Upper lobe of left lung (tissue), 6 donors: ENCODE measurements at regions not wholly inside any gene's neighbourhood (a gene's known extent, or its start where the extent isn't known, plus 50 kb on each side); places are given as distances from the start of the nearest gene placed in this dataset.

Experiments used
- ATAC-seq, 2 donors: fragments of 200-7000 bp; cut with Tn5 transposase; one replicate each; pipeline ENCODE4 v1.9.1; 2022; ENCODE audit warnings: mild to moderate bottlenecking in 2 of 2, moderate library complexity in 2 of 2; ENCODE audit not compliant: low FRiP score in 2 of 2
- DNase-seq, 2 donors: peaks; one replicate each; pipeline ENCODE4 v3.0.0-alpha.2; 2019 to 2020
- H3K27ac ChIP-seq, 4 donors: fragments of 200-600 bp; sonication (generic); one replicate each; pipeline ENCODE4 v1.5.1; 2016 to 2019
- H3K27me3 ChIP-seq, 4 donors: fragments of 200-600 bp; sonication (generic); one replicate each; pipeline ENCODE4 v1.5.1; 2017 to 2019
- H3K36me3 ChIP-seq, 4 donors: fragments of 200-600 bp; sonication (generic); one replicate each; pipeline ENCODE4 v1.5.1; 2016 to 2019
- H3K4me1 ChIP-seq, 4 donors: fragments of 200-600 bp; sonication (generic); one replicate each; pipeline ENCODE4 v1.5.1; 2018 to 2019
- H3K4me3 ChIP-seq, 4 donors: fragments of 200-600 bp; sonication (generic); one replicate each; pipeline ENCODE4 v1.5.1; 2017 to 2019; ENCODE audit warnings: mild to moderate bottlenecking in 2 of 4, moderate library complexity in 1 of 4
- H3K9me3 ChIP-seq, 4 donors: fragments of 200-600 bp; sonication (generic); one replicate each; pipeline ENCODE4 v1.5.1; 2018 to 2019
- EP300 ChIP-seq, 4 donors: sonication (generic); formaldehyde crosslinking; IDR thresholded peaks; one replicate each; pipeline ENCODE4 v1.5.1; 2017; ENCODE audit warnings: antibody characterized with exemption in 4 of 4, control low read depth in 2 of 4
- POLR2A ChIP-seq, 4 donors: fragments of 450-650 bp; IDR thresholded peaks; one replicate each; pipeline ENCODE4 v1.5.1; 2016 to 2017; ENCODE audit warnings: antibody characterized with exemption in 4 of 4, mild to moderate bottlenecking in 2 of 4
- POLR2AphosphoS5 ChIP-seq, 2 donors: sonication (generic); formaldehyde crosslinking; IDR thresholded peaks; one replicate each; pipeline ENCODE4 v1.5.1; 2017; ENCODE audit warnings: antibody characterized with exemption in 2 of 2
- WGBS, 2 donors: methylation state at CpG; one replicate each; pipeline ENCODE4 v1.1.5; 2017 to 2018; 5-methylcytosine and 5-hydroxymethylcytosine counted together
- TF ChIP-seq, protein P1 (sequence below), 6 experiments: fragments of 450-650 bp in 4 of 6; fragments of 200-600 bp in 2 of 6; sonication (generic) in 2 of 6; IDR thresholded peaks; one replicate each; pipeline ENCODE4 v1.5.1; 2016 to 2019; ENCODE audit warnings: antibody characterized with exemption in 6 of 6
- donor health status: DM: no; HTN: no; CAD: no; lungs with moderate emphysema.
- donor health status: DM: no; HTN: yes; CAD: no; lungs with severe emphysema.

DNA sequence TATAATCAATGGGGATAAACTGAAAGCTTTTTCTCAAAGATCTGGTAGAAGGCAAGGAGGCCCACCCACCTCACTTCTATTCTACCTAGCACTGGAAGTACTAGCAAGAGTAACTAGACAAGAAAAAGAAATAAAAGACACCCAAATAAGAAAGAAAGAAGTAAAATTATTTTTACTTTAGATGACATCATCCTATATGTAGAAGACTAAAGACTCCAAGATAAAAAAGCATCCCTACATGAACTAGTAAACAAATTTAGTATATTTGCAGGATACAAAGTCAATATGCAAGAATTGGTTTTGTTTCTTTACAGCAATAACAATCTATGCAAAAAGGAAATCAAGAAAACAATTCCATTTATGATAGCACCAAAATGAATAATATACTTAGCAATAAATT, 201.5 kb upstream of the KIRREL3 start:
- Histone ChIP-seq H3K9me3 (peaks cover 0 to 11% (median 2%) of the 10 kb centered on the region in 4 donors), H3K36me3 (no peaks in the 10 kb centered on the region), H3K27ac (no peak overlapping the region), H3K27me3 (no peaks in the 10 kb centered on the region), H3K4me3 (no peak overlapping the region), H3K4me1 (no peaks in the 10 kb centered on the region)
- TF ChIP-seq POLR2AphosphoS5 (IDR thresholded peaks at IDR 0.05) (no peak), POLR2A (IDR thresholded peaks at IDR 0.05) (no peak), EP300 (IDR thresholded peaks at IDR 0.05) (no peak)
- TF ChIP-seq, protein P1, sequence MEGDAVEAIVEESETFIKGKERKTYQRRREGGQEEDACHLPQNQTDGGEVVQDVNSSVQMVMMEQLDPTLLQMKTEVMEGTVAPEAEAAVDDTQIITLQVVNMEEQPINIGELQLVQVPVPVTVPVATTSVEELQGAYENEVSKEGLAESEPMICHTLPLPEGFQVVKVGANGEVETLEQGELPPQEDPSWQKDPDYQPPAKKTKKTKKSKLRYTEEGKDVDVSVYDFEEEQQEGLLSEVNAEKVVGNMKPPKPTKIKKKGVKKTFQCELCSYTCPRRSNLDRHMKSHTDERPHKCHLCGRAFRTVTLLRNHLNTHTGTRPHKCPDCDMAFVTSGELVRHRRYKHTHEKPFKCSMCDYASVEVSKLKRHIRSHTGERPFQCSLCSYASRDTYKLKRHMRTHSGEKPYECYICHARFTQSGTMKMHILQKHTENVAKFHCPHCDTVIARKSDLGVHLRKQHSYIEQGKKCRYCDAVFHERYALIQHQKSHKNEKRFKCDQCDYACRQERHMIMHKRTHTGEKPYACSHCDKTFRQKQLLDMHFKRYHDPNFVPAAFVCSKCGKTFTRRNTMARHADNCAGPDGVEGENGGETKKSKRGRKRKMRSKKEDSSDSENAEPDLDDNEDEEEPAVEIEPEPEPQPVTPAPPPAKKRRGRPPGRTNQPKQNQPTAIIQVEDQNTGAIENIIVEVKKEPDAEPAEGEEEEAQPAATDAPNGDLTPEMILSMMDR (IDR thresholded peaks at IDR 0.05), result no peak
- ATAC-seq (no peak), DNase-seq (no peak)

GRCh38 chr11:127199306-127199801, 198.8 kb upstream of the KIRREL3 start:
- H3K4me1 ChIP-seq, result no peaks in the 10 kb centered on the region
- peaks cover 0 to 4% (median under 1%) of the 10 kb centered on the region in 4 donors for H3K9me3 ChIP-seq
- no peak for DNase-seq
- H3K36me3 ChIP-seq, result no peaks in the 10 kb centered on the region
- TF ChIP-seq POLR2AphosphoS5 (IDR thresholded peaks at IDR 0.05), result no peak
- no peak for TF ChIP-seq POLR2A (IDR thresholded peaks at IDR 0.05)
- TF ChIP-seq, protein P1 (IDR thresholded peaks at IDR 0.05), result no peak
- TF ChIP-seq EP300 (IDR thresholded peaks at IDR 0.05), result no peak
- H3K27me3 ChIP-seq, result no peaks in the 10 kb centered on the region
- H3K27ac ChIP-seq, result no peak overlapping the region
- no peak overlapping the region for H3K4me3 ChIP-seq
- WGBS, 2 donors, result 63 to 69% methylated on average over 3 of the region's 3 CpGs
- no peak for ATAC-seq

- H3K27ac ChIP-seq, result no peak overlapping the region
- no peaks in the 10 kb centered on the region for H3K9me3 ChIP-seq
- no peaks in the 10 kb centered on the region for H3K27me3 ChIP-seq
- 48 to 69% methylated on average over 7 to 8 of the region's 8 CpGs for WGBS, 2 donors
- no peak overlapping the region for H3K4me3 ChIP-seq
- no peaks in the 10 kb centered on the region for H3K4me1 ChIP-seq
- no peak for ATAC-seq
- no peaks in the 10 kb centered on the region for H3K36me3 ChIP-seq
- no peak for DNase-seq
- TF ChIP-seq POLR2A (IDR thresholded peaks at IDR 0.05), result no peak
- no peak for TF ChIP-seq POLR2AphosphoS5 (IDR thresholded peaks at IDR 0.05)
- TF ChIP-seq, protein P1 (IDR thresholded peaks at IDR 0.05), result no peak
- no peak for TF ChIP-seq EP300 (IDR thresholded peaks at IDR 0.05)
Observed at GRCh38 chr11:127195501-127196120, 195.0 kb upstream of the KIRREL3 start.

- H3K4me3 ChIP-seq, result no peak overlapping the region
- H3K4me1 ChIP-seq, result no peaks in the 10 kb centered on the region
- ATAC-seq (no peak), DNase-seq (no peak)
- no peaks in the 10 kb centered on the region for H3K36me3 ChIP-seq
- 73 to 75% methylated on average over 7 of the region's 7 CpGs for WGBS, 2 donors
- no peaks in the 10 kb centered on the region for H3K9me3 ChIP-seq
- no peak overlapping the region for H3K27ac ChIP-seq
- TF ChIP-seq EP300 (IDR thresholded peaks at IDR 0.05) (no peak), POLR2A (IDR thresholded peaks at IDR 0.05) (no peak), POLR2AphosphoS5 (IDR thresholded peaks at IDR 0.05) (no peak)
- TF ChIP-seq, protein P1 (IDR thresholded peaks at IDR 0.05), result no peak
- no peaks in the 10 kb centered on the region for H3K27me3 ChIP-seq
Observed at GRCh38 chr11:127194521-127194920, 194.0 kb upstream of the KIRREL3 start.

GRCh38 chr11:127193950-127194349, 193.4 kb upstream of the KIRREL3 start:
- H3K27me3 ChIP-seq, result no peaks in the 10 kb centered on the region
- H3K36me3 ChIP-seq, result no peaks in the 10 kb centered on the region
- no peaks in the 10 kb centered on the region for H3K9me3 ChIP-seq
- DNase-seq (no peak), ATAC-seq (no peak)
- 56 to 60% methylated on average over 3 of the region's 3 CpGs for WGBS, 2 donors
- H3K4me1 ChIP-seq, result no peaks in the 10 kb centered on the region
- H3K4me3 ChIP-seq, result no peak overlapping the region
- no peak overlapping the region for H3K27ac ChIP-seq
- no peak for TF ChIP-seq POLR2AphosphoS5 (IDR thresholded peaks at IDR 0.05)
- TF ChIP-seq, protein P1 (IDR thresholded peaks at IDR 0.05), result no peak
- TF ChIP-seq EP300 (IDR thresholded peaks at IDR 0.05), result no peak
- TF ChIP-seq POLR2A (IDR thresholded peaks at IDR 0.05), result no peak
